Keratinocyte (primary cell): ENCODE measurements at regions not wholly inside any gene's neighbourhood (a gene's known extent, or its start where the extent isn't known, plus 50 kb on each side); places are given as distances from the start of the nearest gene placed in this dataset.

ENCODE experiments used
- DNase-seq: peaks from one replicate; pipeline ENCODE4 v3.0.0-alpha.2; 2011; ENCODE audit warnings: low read depth, missing footprints, low spot score
- FAIRE-seq: peaks from 2 replicates; lab custom pipeline; 2011; peaks lifted over from hg19 to GRCh38; lab: Jason Lieb, UNC
- H2AFZ ChIP-seq: 2 replicates; pipeline ENCODE4 v1.6.0; 2012; ENCODE audit warnings: low read length, control low read depth, inconsistent platforms; ENCODE audit not compliant: control insufficient read depth
- H3K27ac ChIP-seq: 2 replicates; pipeline ENCODE4 v1.5.1; 2011; ENCODE audit warnings: low read length; ENCODE audit not compliant: control insufficient read depth, insufficient read depth
- H3K27me3 ChIP-seq: 3 replicates; pipeline ENCODE4 v1.6.0; 2011; ENCODE audit warnings: low read length; ENCODE audit not compliant: control insufficient read depth, insufficient read depth; ENCODE audit errors: extremely low read depth
- H3K36me3 ChIP-seq, 2 experiments: 2 replicates in 1 of 2; 3 replicates in 1 of 2; pipeline ENCODE4 v1.5.1; 2011; ENCODE audit warnings: low read length in 2 of 2, mild to moderate bottlenecking in 1 of 2; ENCODE audit not compliant: control insufficient read depth in 2 of 2, insufficient read depth in 2 of 2; ENCODE audit errors: extremely low read depth in 1 of 2
- H3K4me1 ChIP-seq: 3 replicates; pipeline ENCODE4 v1.5.1; 2011; ENCODE audit warnings: low read length; ENCODE audit not compliant: control insufficient read depth, insufficient read depth; ENCODE audit errors: extremely low read depth
- H3K4me2 ChIP-seq: 3 replicates; pipeline ENCODE4 v1.6.0; 2011; ENCODE audit warnings: low read depth, low read length; ENCODE audit not compliant: control insufficient read depth, insufficient read depth; ENCODE audit errors: extremely low read depth
- H3K4me3 ChIP-seq, 3 experiments: fragments of 200-600 bp in 1 of 3; sonication (generic) in 1 of 3; 2 replicates in 2 of 3; 3 replicates in 1 of 3; pipeline ENCODE4 v1.5.1; 2011 to 2016; ENCODE audit warnings: low read length in 3 of 3, mild to moderate bottlenecking in 3 of 3, control low read depth in 2 of 3, inconsistent platforms in 1 of 3, low read depth in 1 of 3, mixed read lengths in 1 of 3, mixed run types in 1 of 3, moderate library complexity in 1 of 3; ENCODE audit not compliant: control insufficient read depth in 2 of 3, insufficient read depth in 2 of 3; ENCODE audit errors: extremely low read depth in 1 of 3
- H3K79me2 ChIP-seq: 2 replicates; pipeline ENCODE4 v1.6.0; 2012; ENCODE audit warnings: low read length; ENCODE audit not compliant: control insufficient read depth, insufficient read depth
- H3K9ac ChIP-seq: 3 replicates; pipeline ENCODE4 v1.6.0; 2011; ENCODE audit warnings: low read length; ENCODE audit not compliant: control insufficient read depth, insufficient read depth; ENCODE audit errors: extremely low read depth
- H3K9me1 ChIP-seq: 3 replicates; pipeline ENCODE4 v1.6.0; 2011; ENCODE audit warnings: low read length; ENCODE audit not compliant: control insufficient read depth, insufficient read depth; ENCODE audit errors: extremely low read depth
- H3K9me3 ChIP-seq: 2 replicates; pipeline ENCODE4 v1.5.1; 2012; ENCODE audit warnings: low read depth, low read length; ENCODE audit not compliant: control insufficient read depth
- H4K20me1 ChIP-seq: 3 replicates; pipeline ENCODE4 v1.6.0; 2011; ENCODE audit warnings: low read length; ENCODE audit not compliant: control insufficient read depth, insufficient read depth; ENCODE audit errors: extremely low read depth
- CTCF ChIP-seq, 3 experiments: IDR thresholded peaks in 1 of 3; conservative IDR thresholded peaks in 1 of 3; optimal IDR thresholded peaks in 1 of 3; 2 replicates in 2 of 3; 3 replicates in 1 of 3; pipeline versions ENCODE3 to v1.5.1; 2011; ENCODE audit warnings: low read length in 3 of 3, mild to moderate bottlenecking in 3 of 3, moderate library complexity in 2 of 3, control low read depth in 1 of 3, inconsistent platforms in 1 of 3; ENCODE audit not compliant: insufficient read depth in 2 of 3; ENCODE audit errors: extremely low read depth in 1 of 3
- EZH2 ChIP-seq: IDR thresholded peaks from one replicate; pipeline ENCODE4 v1.6.1; 2012; ENCODE audit warnings: inconsistent platforms, mild to moderate bottlenecking, low read length, moderate library complexity
- dilution Hi-C: fragments of 300-500 bp; cut with MboI; formaldehyde crosslinking; loops from one replicate; pipeline ENCODE4 v1.7.0; 2020; ENCODE audit warnings: low sequenced_read_pairs; ENCODE audit not compliant: extremely low pct_ligation_motif_present

DNA sequence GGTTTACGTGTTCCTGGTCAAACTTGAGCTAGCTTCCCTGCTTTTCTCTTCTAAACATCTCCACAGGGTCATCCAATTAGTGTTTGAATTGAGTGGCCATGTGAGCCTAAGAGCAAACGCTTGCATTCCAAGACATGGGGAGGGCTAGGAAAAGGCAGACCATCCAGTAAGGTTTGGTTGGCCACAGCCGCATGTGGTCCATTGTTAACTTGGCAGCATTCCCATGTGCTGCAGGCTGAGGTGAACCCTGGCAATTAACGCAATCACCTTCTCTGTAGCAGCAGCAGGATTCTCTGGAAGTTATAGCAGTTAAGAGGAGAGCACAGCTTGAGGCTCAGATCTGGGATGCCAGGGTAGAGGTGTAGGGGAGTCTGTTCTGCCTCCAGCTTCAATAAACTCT lies 502.2 kb upstream of the LMCD1 start:
- Histone ChIP-seq H3K4me2 (no peak overlapping the region), H2AFZ (no peak overlapping the region), H3K79me2 (no peaks in the 10 kb centered on the region), H3K27me3 (no peaks in the 10 kb centered on the region), H3K36me3 (no peaks in the 10 kb centered on the region), H3K9me3 (no peaks in the 10 kb centered on the region), H3K9ac (no peak overlapping the region), H3K4me3 (no peak overlapping the region), H3K9me1 (no peaks in the 10 kb centered on the region), H3K27ac (no peak overlapping the region), H3K4me1 (no peaks in the 10 kb centered on the region), H4K20me1 (no peaks in the 10 kb centered on the region)
- FAIRE-seq (no peak), DNase-seq (no peak)
- dilution Hi-C loops = no loop called here
- TF ChIP-seq CTCF (optimal IDR thresholded peaks at IDR 0.05 in 1 of 3, IDR thresholded peaks at IDR 0.05 in 1 of 3, conservative IDR thresholded peaks at IDR 0.05 in 1 of 3; ENCODE audit: extremely low read depth in 1 of 3, insufficient read depth in 2 of 3, low read length in 3 of 3) (no peak), EZH2 (no peak)

GRCh38 chr3:8001307-8001706 lies 500.3 kb upstream of the LMCD1 start:
- TF ChIP-seq EZH2 (no peak), CTCF (optimal IDR thresholded peaks at IDR 0.05 in 1 of 3, IDR thresholded peaks at IDR 0.05 in 1 of 3, conservative IDR thresholded peaks at IDR 0.05 in 1 of 3; ENCODE audit: extremely low read depth in 1 of 3, insufficient read depth in 2 of 3, low read length in 3 of 3) (no peak)
- H3K9ac ChIP-seq = no peak overlapping the region
- no peaks in the 10 kb centered on the region for H4K20me1 ChIP-seq
- no peak overlapping the region for H3K27ac ChIP-seq
- dilution Hi-C loops = no loop called here
- no peak for DNase-seq
- no peaks in the 10 kb centered on the region for H3K9me1 ChIP-seq
- no peaks in the 10 kb centered on the region for H3K79me2 ChIP-seq
- no peak overlapping the region for H3K4me3 ChIP-seq
- no peak for FAIRE-seq
- no peaks in the 10 kb centered on the region for H3K4me1 ChIP-seq
- H3K4me2 ChIP-seq = no peak overlapping the region
- H3K9me3 ChIP-seq = no peaks in the 10 kb centered on the region
- H2AFZ ChIP-seq = no peak overlapping the region
- H3K36me3 ChIP-seq = no peaks in the 10 kb centered on the region
- H3K27me3 ChIP-seq = no peaks in the 10 kb centered on the region
